Activated CD8-positive, alpha-beta memory T cell treated with anti-CD3 and anti-CD28 coated beads, Interleukin-2, amount 10 ng/mL, durations not matched to agents 7 days and 5 days (primary cell): ENCODE measurements at regions not wholly inside any gene's neighbourhood (a gene's known extent, or its start where the extent isn't known, plus 50 kb on each side); places are given as distances from the start of the nearest gene placed in this dataset.

Source experiments
- ATAC-seq: fragments of 150-1000 bp; cut with Tn5 transposase; one replicate; pipeline ENCODE4 v1.10.0; 2021; ENCODE audit warnings: moderate library complexity
- CTCF ChIA-PET: fragments of 350-600 bp; sonication (Branson Sonifier 250); formaldehyde crosslinking; loops from one replicate; lab custom pipeline; 2021; ENCODE audit warnings: antibody characterized with exemption; lab: Charles Lee
- DNase-seq: peaks from one replicate; pipeline ENCODE4 v3.0.0-alpha.2; 2020
- H3K27ac Mint-ChIP-seq: one replicate; pipeline ENCODE4 v1.8.0; 2021; ENCODE audit warnings: mild to moderate bottlenecking, mixed read lengths
- H3K27me3 Mint-ChIP-seq: one replicate; pipeline ENCODE4 v1.8.0; 2021; ENCODE audit warnings: mixed read lengths
- H3K36me3 Mint-ChIP-seq: one replicate; pipeline ENCODE4 v1.8.0; 2021; ENCODE audit warnings: mild to moderate bottlenecking, mixed read lengths
- H3K4me1 Mint-ChIP-seq: one replicate; pipeline ENCODE4 v1.8.0; 2021; ENCODE audit warnings: mixed read lengths
- H3K4me3 Mint-ChIP-seq: one replicate; pipeline ENCODE4 v1.8.0; 2021; ENCODE audit warnings: mild to moderate bottlenecking, moderate library complexity, mixed read lengths
- H3K9me3 Mint-ChIP-seq: one replicate; pipeline ENCODE4 v1.8.0; 2022; ENCODE audit warnings: low read depth, mixed read lengths

GRCh38 chr7:96638669-96639068, 71.0 kb downstream of the SEM1 start:
- no peaks in the 10 kb centered on the region for H3K27me3 Mint-ChIP-seq
- DNase-seq (no peak), ATAC-seq (no peak)
- no peaks in the 10 kb centered on the region for H3K4me1 Mint-ChIP-seq
- no peaks in the 10 kb centered on the region for H3K9me3 Mint-ChIP-seq
- H3K4me3 Mint-ChIP-seq, result no peak overlapping the region
- CTCF ChIA-PET, result no interaction called here
- H3K36me3 Mint-ChIP-seq, result peaks cover 2% of the 10 kb centered on the region
- no peak overlapping the region for H3K27ac Mint-ChIP-seq

- ATAC-seq, result no peak
- Mint-ChIP-seq H3K4me1 (no peaks in the 10 kb centered on the region), H3K9me3 (no peaks in the 10 kb centered on the region), H3K27me3 (no peaks in the 10 kb centered on the region), H3K4me3 (no peak overlapping the region), H3K27ac (no peak overlapping the region), H3K36me3 (no peaks in the 10 kb centered on the region)
- DNase-seq, result no peak
- CTCF ChIA-PET, result no interaction called here
Observed at GRCh38 chr7:96637522-96637921, 72.1 kb downstream of the SEM1 start.

- Mint-ChIP-seq H3K4me1 (no peaks in the 10 kb centered on the region), H3K27me3 (peaks cover 2% of the 10 kb centered on the region), H3K4me3 (no peak overlapping the region), H3K36me3 (no peaks in the 10 kb centered on the region), H3K9me3 (no peaks in the 10 kb centered on the region), H3K27ac (no peak overlapping the region)
- DNase-seq, result no peak
- CTCF ChIA-PET, result no interaction called here
- ATAC-seq, result no peak
Observed at GRCh38 chr7:96636979-96637378, 72.7 kb downstream of the SEM1 start.

- no peaks in the 10 kb centered on the region for H3K9me3 Mint-ChIP-seq
- H3K4me1 Mint-ChIP-seq, result no peaks in the 10 kb centered on the region
- H3K4me3 Mint-ChIP-seq, result no peak overlapping the region
- DNase-seq (no peak), ATAC-seq (no peak)
- no peaks in the 10 kb centered on the region for H3K36me3 Mint-ChIP-seq
- H3K27me3 Mint-ChIP-seq, result peaks cover 2% of the 10 kb centered on the region
- CTCF ChIA-PET, result no interaction called here
- no peak overlapping the region for H3K27ac Mint-ChIP-seq
Observed at GRCh38 chr7:96636342-96636860, 73.2 kb downstream of the SEM1 start.

DNA sequence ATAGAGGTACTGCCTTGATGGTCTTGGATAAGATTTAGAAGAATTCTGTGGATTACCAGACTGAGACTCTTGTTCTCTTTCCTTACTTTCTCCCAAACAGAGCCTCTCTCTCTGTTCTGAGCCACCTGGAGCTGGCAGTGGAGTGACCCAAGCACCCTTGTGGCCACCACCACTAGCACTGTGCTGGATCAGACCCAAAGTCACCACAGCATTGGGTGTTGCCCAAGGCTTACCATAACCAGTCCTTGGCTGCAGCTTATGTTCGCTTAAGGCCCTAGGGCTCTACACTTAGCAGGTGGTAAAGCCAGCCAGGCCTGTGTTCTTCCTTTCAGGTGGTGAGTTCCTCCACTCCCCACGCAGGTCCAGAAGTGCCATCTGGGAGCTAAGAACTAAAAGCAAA, 79.8 kb downstream of the SEM1 start:
- H3K4me1 Mint-ChIP-seq, result no peaks in the 10 kb centered on the region
- CTCF ChIA-PET, result no interaction called here
- ATAC-seq, result no peak
- H3K27me3 Mint-ChIP-seq, result peaks cover 13% of the 10 kb centered on the region
- no peaks in the 10 kb centered on the region for H3K36me3 Mint-ChIP-seq
- H3K4me3 Mint-ChIP-seq, result no peak overlapping the region
- H3K27ac Mint-ChIP-seq, result no peak overlapping the region
- peaks cover 2% of the 10 kb centered on the region for H3K9me3 Mint-ChIP-seq
- DNase-seq, result no peak

DNA sequence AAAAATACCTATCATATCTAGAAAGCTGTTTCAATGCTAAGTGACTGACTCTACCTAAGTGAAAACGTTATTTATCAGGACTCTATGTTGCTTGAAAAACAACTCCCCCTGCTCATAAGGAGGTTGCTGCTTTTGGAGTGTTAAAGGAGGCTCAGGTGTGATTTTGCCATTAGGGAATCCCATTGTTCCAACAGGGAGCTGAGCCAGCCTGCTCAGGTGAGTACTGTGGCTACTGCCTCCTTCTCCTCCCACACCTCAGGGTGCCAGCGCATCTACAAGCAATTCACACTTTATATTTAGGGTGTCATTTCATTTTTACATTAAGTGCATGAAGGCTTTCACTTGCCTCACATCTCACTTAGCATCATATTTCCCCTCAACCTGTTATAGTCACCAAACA, 84.7 kb downstream of the SEM1 start:
- CTCF ChIA-PET, result no interaction called here
- H3K4me3 Mint-ChIP-seq, result no peak overlapping the region

GRCh38 chr7:96621932-96622331, 87.7 kb downstream of the SEM1 start:
- DNase-seq (no peak), ATAC-seq (no peak)
- Mint-ChIP-seq H3K27me3 (peaks cover 7% of the 10 kb centered on the region), H3K4me1 (no peaks in the 10 kb centered on the region), H3K9me3 (no peaks in the 10 kb centered on the region), H3K27ac (no peak overlapping the region), H3K36me3 (no peaks in the 10 kb centered on the region), H3K4me3 (no peak overlapping the region)
- CTCF ChIA-PET, result interaction anchor here (0.6 kb wide), 1 partner anchor 84 kb away, joined by 4 read pairs; no protein-coding TSS in a partner anchor

More for the DNA sequence above, 84.7 kb downstream of the SEM1 start:
- Mint-ChIP-seq H3K4me1 (no peaks in the 10 kb centered on the region), H3K27ac (no peak overlapping the region), H3K36me3 (no peaks in the 10 kb centered on the region), H3K27me3 (peaks cover 13% of the 10 kb centered on the region), H3K9me3 (peaks cover 2% of the 10 kb centered on the region)
- ATAC-seq (no peak), DNase-seq (no peak)

DNA sequence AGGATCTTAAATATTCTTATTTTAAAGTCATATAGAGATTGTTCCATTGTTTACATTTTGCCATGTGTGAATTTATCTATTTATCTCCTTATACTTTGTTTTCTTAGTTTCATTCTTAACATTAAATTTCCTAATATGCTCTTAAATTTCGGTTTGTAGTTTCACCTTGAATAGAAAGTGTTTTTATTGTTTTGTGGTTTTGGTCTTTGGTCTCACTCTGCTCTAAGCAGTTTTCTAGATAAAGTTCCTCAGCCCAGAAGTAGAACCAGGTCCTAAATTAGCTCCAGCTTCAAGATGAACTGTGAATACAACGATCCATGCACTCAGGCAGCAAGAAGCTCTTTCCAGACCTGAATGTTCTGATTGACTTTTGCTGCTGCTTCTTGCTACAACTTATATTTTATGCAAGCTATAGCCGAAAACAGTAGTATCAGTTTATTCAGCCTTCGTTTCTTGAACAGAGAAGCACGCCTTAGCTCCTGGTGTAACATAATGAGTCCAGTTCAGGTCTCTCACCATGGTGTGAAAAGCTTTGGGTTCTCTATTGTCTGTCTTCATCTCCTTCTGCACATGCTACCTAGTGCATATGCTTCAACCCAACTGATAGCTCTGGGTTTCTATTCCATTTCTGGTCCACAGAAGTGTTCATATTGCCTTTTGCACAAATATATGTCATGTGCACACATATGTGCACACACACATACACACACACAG, 95.3 kb downstream of the SEM1 start:
- Mint-ChIP-seq H3K4me1 (peaks cover 5% of the 10 kb centered on the region), H3K27me3 (peaks cover 21% of the 10 kb centered on the region)

GRCh38 chr7:96612034-96612433, 97.6 kb downstream of the SEM1 start:
- H3K4me3 Mint-ChIP-seq, result no peak overlapping the region
- H3K9me3 Mint-ChIP-seq, result no peaks in the 10 kb centered on the region
- peaks cover 23% of the 10 kb centered on the region for H3K27me3 Mint-ChIP-seq
- peaks cover 5% of the 10 kb centered on the region for H3K4me1 Mint-ChIP-seq
- DNase-seq, result no peak
- no peaks in the 10 kb centered on the region for H3K36me3 Mint-ChIP-seq
- no peak overlapping the region for H3K27ac Mint-ChIP-seq
- CTCF ChIA-PET, result no interaction called here
- no peak for ATAC-seq

More for the DNA sequence above, 95.3 kb downstream of the SEM1 start:
- Mint-ChIP-seq H3K4me3 (no peak overlapping the region), H3K36me3 (no peaks in the 10 kb centered on the region), H3K9me3 (no peaks in the 10 kb centered on the region), H3K27ac (no peak overlapping the region)
- DNase-seq (no peak), ATAC-seq (no peak)
- CTCF ChIA-PET, result no interaction called here

- Mint-ChIP-seq H3K27ac (no peak overlapping the region), H3K4me1 (no peaks in the 10 kb centered on the region), H3K27me3 (peaks cover 7% of the 10 kb centered on the region), H3K9me3 (no peaks in the 10 kb centered on the region), H3K36me3 (no peaks in the 10 kb centered on the region), H3K4me3 (no peak overlapping the region)
- CTCF ChIA-PET, result no interaction called here
- ATAC-seq, result no peak
- no peak for DNase-seq
Observed at GRCh38 chr7:96605045-96605716, 104.5 kb downstream of the SEM1 start.

- CTCF ChIA-PET, result no interaction called here
- no peak overlapping the region for H3K27ac Mint-ChIP-seq
- H3K4me3 Mint-ChIP-seq, result no peak overlapping the region
- ATAC-seq, result no peak
- DNase-seq, result no peak
- peaks cover 23% of the 10 kb centered on the region for H3K27me3 Mint-ChIP-seq
- H3K4me1 Mint-ChIP-seq, result no peaks in the 10 kb centered on the region
- no peaks in the 10 kb centered on the region for H3K36me3 Mint-ChIP-seq
- no peaks in the 10 kb centered on the region for H3K9me3 Mint-ChIP-seq
Observed at GRCh38 chr7:96599288-96599936, 110.2 kb downstream of the SEM1 start.

DNA sequence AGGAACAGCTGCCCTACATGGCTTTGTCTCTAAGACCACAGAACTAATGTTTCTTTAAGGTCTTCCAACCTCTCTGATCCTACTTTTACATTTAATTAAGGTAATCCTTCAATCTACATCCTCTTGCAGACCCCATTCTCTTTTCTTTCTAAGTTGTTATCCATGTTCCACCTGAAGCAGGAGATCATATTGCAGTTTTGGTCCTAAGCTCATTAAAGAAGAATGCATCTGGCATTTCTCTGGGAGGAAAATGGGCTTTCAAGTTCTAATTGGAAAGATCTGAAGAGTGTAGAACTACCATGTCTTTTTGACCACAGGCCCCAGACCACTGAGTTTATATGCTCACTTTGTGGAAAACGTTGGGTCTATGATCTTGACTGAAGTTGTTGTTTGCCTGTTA, 111.2 kb downstream of the SEM1 start:
- Mint-ChIP-seq H3K27ac (no peak overlapping the region), H3K27me3 (peaks cover 23% of the 10 kb centered on the region), H3K36me3 (no peaks in the 10 kb centered on the region), H3K9me3 (no peaks in the 10 kb centered on the region), H3K4me1 (no peaks in the 10 kb centered on the region), H3K4me3 (no peak overlapping the region)
- DNase-seq, result no peak
- CTCF ChIA-PET, result no interaction called here
- no peak for ATAC-seq

- Mint-ChIP-seq H3K36me3 (no peaks in the 10 kb centered on the region), H3K4me1 (no peaks in the 10 kb centered on the region), H3K27ac (no peak overlapping the region), H3K9me3 (no peaks in the 10 kb centered on the region), H3K27me3 (peaks cover 23% of the 10 kb centered on the region), H3K4me3 (no peak overlapping the region)
- ATAC-seq (no peak), DNase-seq (no peak)
- CTCF ChIA-PET, result no interaction called here
Observed at GRCh38 chr7:96596120-96596826, 113.4 kb downstream of the SEM1 start.
